Breast epithelium (tissue), 3 donors: ENCODE measurements at regions not wholly inside any gene's neighbourhood (a gene's known extent, or its start where the extent isn't known, plus 50 kb on each side); places are given as distances from the start of the nearest gene placed in this dataset.

Experiments
- CTCF ChIP-seq, 3 donors: fragments of 450-650 bp; IDR thresholded peaks; one replicate each; pipeline ENCODE4 v1.5.1; 2016 to 2017; ENCODE audit warnings: antibody characterized with exemption in 3 of 3, mild to moderate bottlenecking in 3 of 3, moderate library complexity in 3 of 3
- POLR2A ChIP-seq: fragments of 450-650 bp; IDR thresholded peaks from one replicate; pipeline ENCODE4 v1.6.1; 2016; ENCODE audit warnings: antibody characterized with exemption, mild to moderate bottlenecking, moderate library complexity
- POLR2AphosphoS5 ChIP-seq, 3 donors: sonication (generic); formaldehyde crosslinking; IDR thresholded peaks; one replicate each; pipeline ENCODE4 v1.6.1; 2017; ENCODE audit warnings: antibody characterized with exemption in 3 of 3

- TF ChIP-seq POLR2A (no peak), CTCF (IDR thresholded peaks at IDR 0.05) (no peak), POLR2AphosphoS5 (IDR thresholded peaks at IDR 0.05) (no peak)
Measured at GRCh38 chr16:16882766-16883165, 503.8 kb downstream of the NPIPA7 start.
